Stimulated activated CD4-positive, alpha-beta T cell treated with anti-CD3 and anti-CD28 coated beads, Interleukin-1b, Interleukin-23, amount 100 ng/mL, for 48 hours (primary cell): ENCODE measurements at regions not wholly inside any gene's neighbourhood (a gene's known extent, or its start where the extent isn't known, plus 50 kb on each side); places are given as distances from the start of the nearest gene placed in this dataset.

Source experiments
- DNase-seq: peaks from one replicate; pipeline ENCODE4 v3.0.0-alpha.2; 2020

DNA sequence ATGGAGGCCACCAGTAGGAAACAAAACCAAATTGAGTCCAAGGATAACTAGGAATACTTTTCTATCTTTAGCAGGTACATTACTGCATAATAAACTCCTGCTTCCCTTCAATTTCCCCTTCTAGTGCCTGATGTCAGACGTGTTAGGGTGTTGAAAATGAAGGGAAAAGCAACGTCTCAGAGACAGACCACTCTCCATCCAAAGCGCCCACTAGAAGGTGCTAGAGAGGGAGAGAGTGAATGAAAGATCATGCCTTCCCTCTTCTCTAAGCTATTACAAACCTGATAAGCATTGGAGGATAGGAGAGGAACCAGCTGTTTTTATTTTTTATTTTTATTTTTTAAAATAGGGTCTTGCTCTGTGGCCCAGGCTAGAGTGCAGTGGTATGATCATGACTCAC lies 64.1 kb downstream of the ZNF641 start:
- no peak for DNase-seq

DNA sequence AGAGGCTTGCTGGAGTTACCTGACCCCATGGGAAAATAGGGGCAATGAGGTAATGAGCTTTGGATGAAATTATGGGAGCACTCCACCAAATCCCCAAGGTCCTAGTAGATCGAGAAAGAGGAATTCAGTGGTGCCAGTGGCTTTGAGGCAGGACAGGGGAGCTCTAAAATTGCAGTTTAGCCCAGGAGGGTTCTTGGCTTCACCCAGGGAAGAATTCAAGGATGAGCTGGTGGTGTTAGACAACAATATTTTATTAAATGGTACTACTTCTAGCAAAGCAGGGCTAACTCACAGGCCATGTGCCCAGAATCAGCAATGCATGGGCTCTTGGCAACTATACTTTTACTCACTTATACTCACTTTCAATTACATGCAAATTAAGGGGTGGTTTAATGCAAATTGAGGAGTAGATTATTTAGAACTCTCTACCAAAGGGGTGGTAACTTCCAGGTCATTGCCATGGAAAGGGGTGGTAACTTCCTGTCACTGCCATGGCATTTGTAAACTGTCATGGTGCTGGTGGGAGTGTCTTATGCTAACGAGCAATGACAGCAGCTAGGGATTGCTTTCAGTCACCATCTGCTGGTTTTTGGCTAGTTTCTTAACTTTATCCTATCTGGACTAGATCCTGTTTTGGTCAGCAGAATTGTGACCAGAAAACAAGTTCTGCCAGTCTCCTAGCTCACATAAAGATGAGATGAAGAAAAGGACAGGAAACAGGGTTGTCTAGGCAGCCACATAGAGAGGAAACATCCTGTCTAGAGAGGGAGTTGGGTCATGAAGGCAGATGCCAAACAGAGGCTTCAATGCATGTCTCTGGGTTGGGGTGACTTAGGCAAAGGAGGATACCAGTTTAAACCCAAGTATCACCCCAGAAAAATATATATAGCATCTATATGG lies 64.7 kb downstream of the ZNF641 start:
- DNase-seq = peak; percentile 31

DNA sequence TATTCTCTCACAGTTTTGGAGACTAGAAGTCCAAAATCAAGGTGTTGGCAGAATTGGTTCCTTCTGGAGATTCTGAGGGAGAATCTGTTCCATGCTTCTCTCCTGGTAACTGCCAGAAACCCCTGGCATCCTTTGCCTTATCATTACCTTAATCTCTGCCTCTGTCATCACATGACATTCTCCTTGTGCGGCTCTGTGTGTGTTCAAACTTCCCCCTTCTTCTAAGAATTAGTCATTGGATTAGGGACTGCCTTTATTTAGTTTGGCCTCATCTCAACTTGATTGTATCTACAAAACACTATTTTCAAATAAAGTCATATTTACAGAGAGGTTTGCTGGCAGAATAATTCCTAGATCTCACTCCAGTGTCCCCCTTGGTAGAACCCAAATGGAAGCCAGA lies 68.9 kb downstream of the ZNF641 start:
- no peak for DNase-seq

DNA sequence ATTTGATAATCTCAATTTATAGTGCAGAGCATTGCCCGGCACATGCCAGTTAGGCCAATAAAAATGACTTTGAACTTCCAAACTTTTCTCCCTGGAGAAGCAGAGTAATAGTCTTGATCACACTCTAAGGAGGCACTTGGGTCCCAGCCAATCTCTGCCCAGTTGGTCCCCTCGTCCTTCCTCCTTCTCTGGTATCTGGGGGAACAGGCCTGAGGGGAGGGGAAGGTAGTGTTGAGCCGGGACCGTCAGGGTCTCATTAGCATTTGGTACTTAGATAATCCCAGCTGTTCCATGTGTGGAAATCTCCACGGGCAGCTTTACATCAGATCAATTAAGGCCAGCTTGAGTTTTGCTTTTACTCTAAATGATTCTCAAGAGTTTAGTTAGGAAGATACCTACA lies 70.1 kb downstream of the ZNF641 start:
- DNase-seq = no peak

DNA sequence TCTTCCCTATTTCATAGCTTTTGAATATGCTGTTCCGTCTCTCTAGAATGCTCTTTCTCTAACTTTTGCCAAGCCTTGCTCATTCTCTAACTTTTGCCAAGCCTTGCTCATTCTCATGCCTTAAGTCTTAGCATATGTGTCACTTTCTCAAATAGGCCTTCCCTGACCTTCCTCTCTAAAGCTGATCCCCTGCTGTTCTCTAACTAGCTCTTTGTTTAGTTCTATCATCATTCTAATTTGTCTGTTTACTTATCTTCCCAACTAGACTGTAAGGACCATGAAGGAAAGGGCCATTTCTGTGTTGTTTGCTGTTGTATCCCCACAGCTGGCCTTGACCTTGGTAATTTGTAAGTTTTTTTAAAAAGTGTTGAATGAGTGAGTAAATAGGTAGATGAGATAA lies 71.1 kb downstream of the ZNF641 start:
- no peak for DNase-seq

DNA sequence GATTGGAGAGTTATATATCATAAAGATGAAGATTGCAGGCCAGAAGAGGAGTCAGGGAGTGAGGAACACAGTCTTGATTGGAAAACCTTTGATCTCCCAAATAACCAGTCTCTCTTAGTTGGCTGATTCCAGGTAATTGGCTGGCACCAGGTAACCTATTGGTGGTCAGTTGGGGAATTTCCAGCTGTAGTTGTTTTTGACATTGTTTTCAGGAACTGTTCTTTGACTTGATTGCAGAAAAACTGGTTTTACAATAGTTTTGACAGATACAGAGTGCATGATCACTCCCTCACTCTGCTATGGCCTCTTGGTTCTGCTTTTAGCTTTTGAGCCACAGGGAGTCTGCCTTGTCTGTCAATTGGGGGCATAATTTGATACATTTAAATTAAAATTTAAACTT lies 71.6 kb downstream of the ZNF641 start:
- DNase-seq = no peak

DNA sequence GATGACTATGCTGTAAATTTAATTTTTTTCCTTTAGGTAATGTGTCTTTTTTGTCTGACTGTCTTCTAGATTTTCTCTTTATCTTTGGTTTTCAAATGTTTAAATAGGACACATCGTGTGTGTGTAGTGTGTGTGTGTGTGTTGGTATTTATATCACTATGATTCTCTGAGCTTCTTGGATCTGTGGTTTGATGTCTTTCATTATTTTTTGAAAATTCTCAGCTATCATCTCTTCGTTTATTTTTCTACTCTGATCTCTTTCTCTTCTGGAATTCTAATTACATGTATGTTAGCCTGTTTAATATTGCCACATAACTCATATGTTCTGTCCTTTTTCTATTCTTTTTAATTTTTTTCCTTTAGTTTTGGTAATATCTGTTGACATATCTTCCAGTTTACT lies 73.5 kb upstream of the OR10AD1 start:
- no peak for DNase-seq

DNA sequence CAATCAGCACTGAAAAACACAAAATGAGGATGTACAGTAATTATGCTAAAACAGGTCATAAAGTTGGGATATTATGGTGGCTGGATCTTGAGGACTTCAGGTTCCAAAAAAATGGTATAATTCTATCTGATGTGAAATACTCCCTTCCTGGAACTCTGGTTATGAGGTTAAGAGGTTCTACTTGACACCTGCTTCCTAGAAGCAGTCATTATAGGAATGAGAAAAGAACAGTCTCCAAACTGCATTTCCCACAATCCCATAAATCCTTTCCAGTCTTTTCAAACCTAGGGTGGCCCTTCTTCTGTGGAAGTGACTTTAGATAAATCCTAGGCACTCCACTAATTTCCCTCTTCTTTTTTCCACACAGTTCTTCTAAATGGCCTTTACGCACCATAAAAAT lies 63.7 kb upstream of the OR10AD1 start:
- no peak for DNase-seq

DNA sequence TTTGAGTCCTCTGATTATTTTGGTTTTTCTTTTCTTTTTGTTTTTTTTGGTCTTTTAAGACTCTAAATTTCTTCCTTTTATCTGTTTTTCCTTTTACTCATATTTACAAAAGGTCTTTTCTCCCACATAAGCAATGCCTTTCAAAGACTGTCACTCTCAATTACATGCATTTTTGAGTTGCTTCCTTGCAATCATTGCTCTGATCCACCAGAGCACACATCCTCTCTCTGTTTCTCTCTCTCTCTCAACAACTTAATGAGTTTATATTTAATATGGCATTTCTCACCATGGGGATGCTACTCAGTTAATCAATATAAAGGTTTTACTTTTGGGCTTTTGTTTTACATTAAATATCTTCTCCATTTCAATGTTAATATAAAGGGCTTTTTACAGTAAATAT lies 62.7 kb upstream of the OR10AD1 start:
- no peak for DNase-seq

DNA sequence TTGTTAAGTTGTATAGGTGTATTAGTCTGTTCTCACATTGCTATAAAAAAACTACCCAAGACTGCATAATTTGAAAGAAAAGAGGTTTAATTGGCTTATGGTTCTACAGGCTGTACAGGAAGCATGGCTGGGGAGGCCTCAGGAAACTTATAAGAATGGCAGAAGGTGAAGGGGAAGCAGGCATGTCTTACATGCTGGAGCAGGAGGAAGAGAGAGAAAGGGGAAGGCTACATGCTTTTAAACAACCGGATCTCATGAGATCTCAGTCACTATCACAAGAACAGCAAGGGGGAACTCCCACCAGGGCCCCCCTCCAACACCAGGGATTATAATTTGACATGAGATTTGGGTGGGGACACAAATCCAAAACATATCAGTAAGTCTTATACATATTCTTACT lies 60.5 kb upstream of the OR10AD1 start:
- DNase-seq = no peak

DNA sequence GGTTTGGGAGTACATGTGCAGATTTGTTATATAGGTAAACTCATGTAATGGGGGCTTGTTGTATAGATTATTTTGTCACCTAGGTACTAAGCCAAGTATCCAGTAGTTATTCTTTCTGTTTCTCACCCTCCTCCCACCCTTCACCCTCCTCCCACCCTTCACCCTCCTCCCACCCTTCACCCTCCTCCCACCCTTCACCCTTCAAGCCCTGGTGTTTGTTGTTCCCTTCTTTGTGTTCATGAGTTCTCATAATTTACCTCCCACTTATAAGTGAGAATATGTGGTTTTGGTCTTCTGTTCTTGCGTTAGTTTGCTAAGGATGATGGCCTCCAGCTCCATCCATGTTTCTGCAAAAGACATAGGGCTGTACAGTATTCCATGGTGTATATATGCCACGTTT lies 58.7 kb upstream of the OR10AD1 start:
- no peak for DNase-seq
